HEK293 (cell line): ENCODE measurements at regions not wholly inside any gene's neighbourhood (a gene's known extent, or its start where the extent isn't known, plus 50 kb on each side); places are given as distances from the start of the nearest gene placed in this dataset.

ENCODE experiments used
- CTCF ChIP-seq: fragments of 450-650 bp; formaldehyde crosslinking; IDR thresholded peaks from 2 replicates; pipeline ENCODE4 v1.5.1; 2016; ENCODE audit warnings: missing biosample characterization, missing genetic modification characterization
- EGR2 ChIP-seq: fragments of 450-650 bp; formaldehyde crosslinking; IDR thresholded peaks from 2 replicates; pipeline ENCODE4 v1.5.1; 2016; ENCODE audit warnings: low read depth, missing biosample characterization, missing genetic modification characterization
- PBX3 ChIP-seq: sonication (generic); formaldehyde crosslinking; IDR thresholded peaks from 2 replicates; pipeline ENCODE4 v1.8.1; 2022; ENCODE audit warnings: mild to moderate bottlenecking, moderate library complexity, missing genetic modification reagents
- RBAK ChIP-seq: fragments of 450-650 bp; formaldehyde crosslinking; IDR thresholded peaks from 2 replicates; pipeline ENCODE4 v1.5.1; 2016; ENCODE audit warnings: missing biosample characterization, missing genetic modification characterization
- ZBTB17 ChIP-seq: fragments of 450-650 bp; formaldehyde crosslinking; IDR thresholded peaks from 2 replicates; pipeline ENCODE4 v1.5.1; 2016; ENCODE audit warnings: missing biosample characterization, missing genetic modification characterization
- ZBTB48 ChIP-seq: fragments of 450-650 bp; formaldehyde crosslinking; IDR thresholded peaks from 2 replicates; pipeline ENCODE4 v1.5.1; 2016; ENCODE audit warnings: missing biosample characterization, missing genetic modification characterization
- ZBTB7A ChIP-seq: fragments of 450-650 bp; formaldehyde crosslinking; IDR thresholded peaks from 2 replicates; pipeline ENCODE4 v1.5.1; 2016; ENCODE audit warnings: low read depth, missing biosample characterization, missing genetic modification characterization
- ZNF146 ChIP-seq: fragments of 450-650 bp; formaldehyde crosslinking; IDR thresholded peaks from 2 replicates; pipeline ENCODE4 v1.5.1; 2016; ENCODE audit warnings: missing biosample characterization, missing genetic modification characterization
- ZNF274 ChIP-seq, 2 experiments: fragments of 200-500 bp in 1 of 2; fragments of 450-650 bp in 1 of 2; sonication (Bioruptor generic) in 1 of 2; formaldehyde crosslinking in 1 of 2; IDR thresholded peaks; 2 replicates each; pipeline versions ENCODE4 v1.5.1 to v1.6.1; 2014 to 2016; ENCODE audit warnings: borderline replicate concordance in 1 of 2, inconsistent platforms in 1 of 2, low read length in 1 of 2, missing biosample characterization in 1 of 2, missing genetic modification characterization in 1 of 2
- ZNF416 ChIP-seq: fragments of 450-650 bp; formaldehyde crosslinking; IDR thresholded peaks from 2 replicates; pipeline ENCODE4 v1.5.1; 2016; ENCODE audit warnings: missing biosample characterization, missing genetic modification characterization
- ZNF426 ChIP-seq: fragments of 450-650 bp; formaldehyde crosslinking; IDR thresholded peaks from 2 replicates; pipeline ENCODE4 v1.5.1; 2017; ENCODE audit warnings: missing biosample characterization, missing genetic modification characterization, mild to moderate bottlenecking, inconsistent platforms, moderate library complexity
- ZNF639 ChIP-seq: fragments of 450-650 bp; formaldehyde crosslinking; IDR thresholded peaks from 2 replicates; pipeline ENCODE4 v1.5.1; 2016; ENCODE audit warnings: missing biosample characterization, missing genetic modification characterization
- TF ChIP-seq, protein P1 (sequence below): fragments of 450-650 bp; formaldehyde crosslinking; conservative IDR thresholded peaks from 2 replicates; pipeline ENCODE4 v1.5.1; 2016; ENCODE audit warnings: low read depth, missing biosample characterization, missing genetic modification characterization

GRCh38 chr6:137944793-137945498 lies 77.9 kb downstream of the TNFAIP3 start:
- TF ChIP-seq ZNF416 (no peak), RBAK (tag by site-specific recombination) (no peak), ZNF639 (tag by site-specific recombination) (no peak), ZNF426 (tag by site-specific recombination) (no peak), ZBTB17 (tag by site-specific recombination) (no peak), PBX3 (CRISPR knock-in tag) (no peak), CTCF (tag by site-specific recombination) (0 out of 2 replicates have a peak, but pooled peaks have one; percentile 30), ZNF146 (tag by site-specific recombination) (no peak), EGR2 (tag by site-specific recombination) (no peak), ZNF274 (IDR thresholded peaks at IDR 0.05; ENCODE audit: low read length) (no peak), ZNF274 (tag by site-specific recombination; IDR thresholded peaks at IDR 0.05; ENCODE audit: borderline replicate concordance) (no peak), ZBTB7A (tag by site-specific recombination) (no peak), ZBTB48 (tag by site-specific recombination) (no peak)
- TF ChIP-seq, protein P1, sequence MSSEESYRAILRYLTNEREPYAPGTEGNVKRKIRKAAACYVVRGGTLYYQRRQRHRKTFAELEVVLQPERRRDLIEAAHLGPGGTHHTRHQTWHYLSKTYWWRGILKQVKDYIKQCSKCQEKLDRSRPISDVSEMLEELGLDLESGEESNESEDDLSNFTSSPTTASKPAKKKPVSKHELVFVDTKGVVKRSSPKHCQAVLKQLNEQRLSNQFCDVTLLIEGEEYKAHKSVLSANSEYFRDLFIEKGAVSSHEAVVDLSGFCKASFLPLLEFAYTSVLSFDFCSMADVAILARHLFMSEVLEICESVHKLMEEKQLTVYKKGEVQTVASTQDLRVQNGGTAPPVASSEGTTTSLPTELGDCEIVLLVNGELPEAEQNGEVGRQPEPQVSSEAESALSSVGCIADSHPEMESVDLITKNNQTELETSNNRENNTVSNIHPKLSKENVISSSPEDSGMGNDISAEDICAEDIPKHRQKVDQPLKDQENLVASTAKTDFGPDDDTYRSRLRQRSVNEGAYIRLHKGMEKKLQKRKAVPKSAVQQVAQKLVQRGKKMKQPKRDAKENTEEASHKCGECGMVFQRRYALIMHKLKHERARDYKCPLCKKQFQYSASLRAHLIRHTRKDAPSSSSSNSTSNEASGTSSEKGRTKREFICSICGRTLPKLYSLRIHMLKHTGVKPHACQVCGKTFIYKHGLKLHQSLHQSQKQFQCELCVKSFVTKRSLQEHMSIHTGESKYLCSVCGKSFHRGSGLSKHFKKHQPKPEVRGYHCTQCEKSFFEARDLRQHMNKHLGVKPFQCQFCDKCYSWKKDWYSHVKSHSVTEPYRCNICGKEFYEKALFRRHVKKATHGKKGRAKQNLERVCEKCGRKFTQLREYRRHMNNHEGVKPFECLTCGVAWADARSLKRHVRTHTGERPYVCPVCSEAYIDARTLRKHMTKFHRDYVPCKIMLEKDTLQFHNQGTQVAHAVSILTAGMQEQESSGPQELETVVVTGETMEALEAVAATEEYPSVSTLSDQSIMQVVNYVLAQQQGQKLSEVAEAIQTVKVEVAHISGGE (tag by site-specific recombination), result no peak
